T47D (cell line): ENCODE measurements at regions not wholly inside any gene's neighbourhood (a gene's known extent, or its start where the extent isn't known, plus 50 kb on each side); places are given as distances from the start of the nearest gene placed in this dataset.

Experiments used
- DNase-seq, 2 experiments: peaks; one replicate each; pipeline versions ENCODE4 v3.0.0 to v3.0.0-alpha.2; 2011 to 2012; ENCODE audit warnings: low read depth in 1 of 2, low spot score in 1 of 2
- JUND ChIP-seq: IDR thresholded peaks from 2 replicates; pipeline ENCODE4 v1.6.1; 2012; ENCODE audit warnings: low read depth
- in situ Hi-C: cut with HindIII; loops from 2 replicates; pipeline ENCODE4 v1.10.0; 2016; ENCODE audit warnings: low sequenced_read_pairs, low pct_unique_long_range_greater_than_20kb

- in situ Hi-C loops, result no loop called here
- no peak for TF ChIP-seq JUND
- no peak for DNase-seq
Measured at GRCh38 chr3:135454890-135455289, 510.6 kb upstream of the PPP2R3A start.

DNA sequence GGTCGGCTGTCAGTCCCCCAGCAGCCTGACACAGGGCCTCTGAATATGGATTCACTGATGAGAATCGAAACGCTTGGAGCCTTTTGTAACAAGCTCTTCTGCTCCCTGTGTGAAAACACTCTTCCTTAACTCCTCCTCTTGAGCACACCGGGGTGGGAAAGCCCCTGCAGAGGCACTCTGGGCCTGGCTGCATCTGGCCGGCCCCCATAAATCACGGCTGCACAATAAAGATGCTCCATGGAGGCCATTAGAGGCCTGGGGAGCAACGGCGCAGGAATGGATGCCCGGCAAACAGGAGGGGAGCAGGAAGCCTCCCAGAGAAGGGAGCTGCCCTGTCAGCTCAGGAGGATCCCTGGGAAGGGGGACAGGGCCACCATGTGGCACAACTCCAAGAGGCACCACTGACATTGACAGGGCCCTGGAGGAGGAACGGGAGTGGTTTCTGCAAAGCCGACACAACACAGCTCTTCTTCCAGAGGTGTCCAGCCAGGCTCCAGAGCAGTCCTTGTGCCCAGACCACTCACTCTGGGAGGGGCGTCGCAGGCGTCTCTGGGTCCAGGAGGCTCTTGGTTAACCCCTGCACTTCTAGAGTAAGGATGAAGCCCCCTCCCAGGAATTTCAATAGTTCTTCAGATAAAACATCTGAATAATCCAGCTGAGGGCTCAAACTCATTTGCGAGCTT lies 509.3 kb upstream of the PPP2R3A start:
- no peak for DNase-seq
- no peak for TF ChIP-seq JUND
- in situ Hi-C loops, result no loop called here

DNA sequence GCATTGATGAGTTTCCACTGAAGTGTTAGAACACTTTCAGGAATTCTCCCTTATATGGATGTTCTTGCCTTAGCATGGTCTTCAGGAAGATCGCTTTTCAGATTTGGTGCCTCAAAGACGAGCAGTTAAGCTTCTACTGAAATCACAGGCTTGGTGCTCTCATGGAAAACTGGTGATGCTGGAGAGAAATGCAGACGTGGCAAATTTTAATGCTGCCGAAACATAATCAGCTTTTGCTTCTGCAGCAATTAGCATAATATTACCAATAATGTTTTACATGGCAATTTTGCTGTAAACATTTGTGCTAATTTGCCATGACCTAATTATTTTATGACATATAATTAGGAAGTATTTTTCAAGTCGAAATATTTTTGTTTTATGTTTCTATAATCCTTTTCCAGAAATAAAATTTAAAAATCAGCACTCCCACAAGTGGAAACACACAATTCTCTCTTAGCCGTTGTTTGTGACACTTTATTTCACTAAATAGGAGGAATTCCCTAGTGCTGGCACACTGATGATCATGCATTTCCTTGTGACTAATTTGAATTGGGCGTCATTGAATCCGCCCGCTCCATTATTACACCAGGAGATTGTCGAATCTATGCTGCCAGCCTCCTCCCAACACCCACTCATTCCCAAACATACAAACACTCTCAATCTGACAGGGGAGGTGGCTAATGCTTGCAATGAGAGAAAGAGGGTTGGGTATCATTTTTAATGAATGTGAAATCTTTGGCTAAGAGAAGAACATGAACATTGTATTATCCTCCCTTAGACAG lies 506.8 kb upstream of the PPP2R3A start:
- in situ Hi-C loops, result no loop called here
- TF ChIP-seq JUND, result no peak
- DNase-seq, result no peak

DNA sequence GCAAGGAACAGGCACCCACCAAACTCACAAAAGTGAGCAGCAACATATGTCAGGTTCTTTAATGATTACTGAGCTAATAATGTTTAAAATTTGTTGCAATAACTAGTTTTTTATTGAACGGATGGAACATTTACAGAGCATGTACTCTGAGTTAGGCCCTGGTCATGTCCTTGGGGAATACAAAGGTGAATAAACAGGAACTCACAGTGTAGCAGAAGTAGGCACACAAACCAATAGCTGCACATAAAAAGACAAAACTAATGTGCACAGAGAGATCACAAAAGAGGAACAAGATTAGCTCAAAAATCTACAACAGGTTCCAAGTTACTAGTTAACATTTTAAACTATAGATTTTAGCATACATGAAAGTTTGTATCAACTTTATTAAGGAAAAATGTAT lies 505.3 kb upstream of the PPP2R3A start:
- TF ChIP-seq JUND, result no peak
- no peak for DNase-seq
- in situ Hi-C loops, result no loop called here

GRCh38 chr3:135471911-135472310 lies 493.6 kb upstream of the PPP2R3A start:
- in situ Hi-C loops, result no loop called here
- TF ChIP-seq JUND, result no peak

DNA sequence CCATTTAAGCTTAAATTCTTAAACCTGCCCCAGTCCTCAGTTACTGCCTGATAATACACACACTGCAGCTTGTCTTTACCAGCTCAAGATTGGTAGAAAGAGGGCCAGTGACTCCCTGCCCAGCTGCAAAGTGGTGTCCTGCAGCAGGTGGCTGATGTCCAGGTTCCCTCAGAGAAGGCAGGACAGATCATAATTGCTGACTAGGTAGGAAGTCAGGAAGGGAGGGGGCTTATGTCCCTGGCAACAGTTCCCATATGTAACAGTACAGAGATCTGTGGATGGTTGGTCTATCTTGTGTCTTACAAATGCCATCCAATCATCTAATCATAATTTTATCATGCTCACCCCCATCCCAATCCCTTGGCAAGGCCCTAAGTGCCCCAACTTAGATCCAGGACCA lies 492.1 kb upstream of the PPP2R3A start:
- TF ChIP-seq JUND, result no peak
- in situ Hi-C loops, result no loop called here

More at GRCh38 chr3:135471911-135472310, 493.6 kb upstream of the PPP2R3A start:
- DNase-seq, result no peak

GRCh38 chr3:135487261-135487660 lies 478.3 kb upstream of the PPP2R3A start:
- in situ Hi-C loops, result no loop called here
- no peak for DNase-seq
- TF ChIP-seq JUND, result no peak

More for the DNA sequence above, 492.1 kb upstream of the PPP2R3A start:
- no peak for DNase-seq

DNA sequence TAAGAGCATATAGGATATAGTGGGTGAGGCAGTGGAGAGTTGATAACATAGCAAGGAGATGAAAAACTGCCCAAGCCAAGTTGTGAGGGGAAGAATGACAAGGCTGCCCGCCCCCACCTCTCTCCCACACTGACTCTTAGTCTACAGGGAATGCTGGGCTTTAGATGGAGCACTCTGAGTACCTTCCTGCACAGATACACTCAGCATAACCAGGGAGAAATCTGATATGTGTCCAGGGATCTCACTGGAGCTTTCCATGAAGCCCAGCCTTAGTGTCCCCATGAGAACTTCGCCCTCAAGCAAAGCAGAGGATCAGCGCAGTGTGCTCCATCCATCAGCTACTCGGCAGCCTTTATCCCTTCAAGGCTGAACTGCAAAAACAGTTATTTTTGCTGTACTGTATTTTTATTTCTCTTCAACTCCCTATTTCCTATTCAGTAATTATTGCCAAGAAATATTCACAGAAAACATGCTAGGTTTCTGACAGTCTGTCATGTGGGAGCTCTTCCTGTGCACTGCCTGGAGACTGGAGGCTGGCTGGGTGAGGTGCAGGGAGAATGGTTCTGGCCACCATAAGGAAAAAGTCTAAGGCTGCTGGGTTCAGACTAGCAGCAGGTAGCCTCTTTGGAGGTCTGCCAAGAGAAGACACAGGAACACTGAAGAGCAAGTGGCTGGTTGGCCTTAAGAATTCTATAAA lies 475.2 kb upstream of the PPP2R3A start:
- no peak for TF ChIP-seq JUND
- in situ Hi-C loops, result no loop called here
- no peak for DNase-seq

- in situ Hi-C loops, result no loop called here
- TF ChIP-seq JUND, result no peak
- no peak for DNase-seq
Measured at GRCh38 chr3:135491491-135492205, 473.9 kb upstream of the PPP2R3A start.

- in situ Hi-C loops, result no loop called here
- DNase-seq, result no peak
- no peak for TF ChIP-seq JUND
Measured at GRCh38 chr3:135495891-135496290, 469.6 kb upstream of the PPP2R3A start.

DNA sequence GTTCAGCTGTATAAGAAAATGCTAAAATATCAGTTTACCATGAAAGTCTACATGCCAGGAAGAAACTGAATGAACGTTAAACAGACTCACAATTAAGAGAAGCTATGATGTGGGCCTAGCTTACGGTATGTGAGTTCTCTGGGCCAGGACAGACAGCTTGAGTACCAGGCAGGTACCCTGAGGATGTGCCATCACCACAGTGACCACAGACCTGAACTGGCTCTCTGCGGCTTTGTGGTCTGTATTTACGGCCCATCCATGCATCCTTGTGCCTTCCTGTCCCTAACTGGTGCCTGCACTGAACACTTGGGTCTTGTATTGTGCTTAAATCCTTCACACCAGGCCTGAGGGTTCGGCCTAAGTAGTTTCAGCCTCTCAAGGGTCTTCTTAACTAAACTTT lies 467.5 kb upstream of the PPP2R3A start:
- in situ Hi-C loops, result no loop called here
- no peak for DNase-seq
- no peak for TF ChIP-seq JUND

- TF ChIP-seq JUND, result no peak
- in situ Hi-C loops, result no loop called here
- no peak for DNase-seq
Measured at GRCh38 chr3:135499426-135499825, 466.1 kb upstream of the PPP2R3A start.
